ENCODE measurements at regions not wholly inside any gene's neighbourhood (a gene's known extent, or its start where the extent isn't known, plus 50 kb on each side); places are given as distances from the start of the nearest gene placed in this dataset.
"Not testable (repeated sequence)": the region's sequence is repeated elsewhere in the genome, so short reads cannot be mapped to it uniquely, and the experiment has no call there.

DNA sequence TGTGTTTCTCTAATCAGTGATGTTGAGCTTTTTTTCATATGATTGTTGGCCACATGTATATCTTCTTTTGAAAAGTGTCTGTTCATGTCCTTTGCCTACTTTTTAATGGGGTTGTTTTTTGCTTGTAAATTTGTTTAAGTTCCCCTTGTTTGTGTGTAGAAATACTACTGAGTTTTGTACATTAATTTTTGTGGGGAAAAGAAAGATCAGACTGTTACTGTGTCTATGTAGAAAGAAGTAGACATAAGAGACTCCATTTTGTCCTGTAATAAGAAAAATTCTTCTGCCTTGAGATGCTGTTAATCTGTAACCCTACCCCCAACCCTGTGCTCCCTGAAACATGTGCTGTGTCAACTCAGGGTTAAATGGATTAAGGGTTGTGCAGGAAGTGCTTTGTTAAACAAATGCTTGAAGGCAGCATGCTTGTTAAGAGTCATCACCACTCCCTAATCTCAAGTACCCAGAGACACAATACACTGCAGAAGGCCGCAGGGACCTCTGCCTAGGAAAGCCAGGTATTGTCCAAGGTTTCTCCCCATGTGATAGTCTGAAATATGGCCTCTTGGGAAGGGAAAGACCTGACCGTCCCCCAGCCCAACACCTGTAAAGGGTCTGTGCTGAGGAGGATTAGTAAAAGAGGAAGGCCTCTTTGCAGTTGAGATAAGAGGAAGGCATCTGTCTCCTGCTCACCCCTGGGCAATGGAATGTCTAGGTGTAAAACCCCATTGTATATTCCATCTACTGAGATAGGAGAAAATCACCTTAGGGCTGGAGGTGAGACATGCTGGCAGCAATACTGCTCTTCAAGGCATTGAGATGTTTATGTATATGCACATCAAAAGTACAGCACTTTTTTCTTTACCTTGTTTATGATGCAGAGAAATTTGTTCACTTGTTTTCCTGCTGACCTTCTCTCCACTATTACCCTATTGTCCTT, 196.4 kb downstream of the JRKL start:
- not testable (repeated sequence) for TF ChIP-seq CTCF, POLR2A (IDR thresholded peaks at IDR 0.05)
